BJ (cell line): ENCODE measurements at regions not wholly inside any gene's neighbourhood (a gene's known extent, or its start where the extent isn't known, plus 50 kb on each side); places are given as distances from the start of the nearest gene placed in this dataset.
A peak's percentile ranks its signal among the peaks of the same experiment; 100 is the strongest.

Experiments used
- CTCF ChIA-PET: fragments of 350-600 bp; formaldehyde crosslinking; extraction: SDS; loops from one replicate; lab custom pipeline; 2021; ENCODE audit warnings: antibody characterized with exemption, inconsistent platforms; lab: Yijun Ruan, JAX
- POLR2A ChIA-PET: fragments of 300-600 bp; sonication (Branson Sonifier 250); formaldehyde crosslinking; extraction: SDS; loops from one replicate; lab custom pipeline; 2021; ENCODE audit warnings: antibody characterized with exemption; lab: Charles Lee
- DNase-seq: peaks from one replicate; pipeline ENCODE4 v3.0.0-alpha.2; 2011; ENCODE audit warnings: low read depth
- H3K27me3 ChIP-seq: 2 replicates; pipeline ENCODE4 v1.6.0; 2011; ENCODE audit warnings: low read length; ENCODE audit not compliant: control insufficient read depth, insufficient read depth
- H3K36me3 ChIP-seq: 2 replicates; pipeline ENCODE4 v1.5.1; 2011; ENCODE audit warnings: low read length; ENCODE audit not compliant: control insufficient read depth, insufficient read depth
- H3K4me3 ChIP-seq: 2 replicates; pipeline ENCODE4 v1.5.1; 2011; ENCODE audit warnings: low read depth, mild to moderate bottlenecking, control low read depth, low read length
- CTCF ChIP-seq: IDR thresholded peaks from 2 replicates; pipeline ENCODE4 v1.5.1; 2011; ENCODE audit warnings: low read depth, mild to moderate bottlenecking, control low read depth, inconsistent platforms, low read length, moderate library complexity; ENCODE audit not compliant: insufficient read depth

- TF ChIP-seq CTCF, result no peak
- H3K4me3 ChIP-seq, result no peak overlapping the region
- CTCF ChIA-PET, result interaction anchor here (1.8 kb wide), 1 partner anchor 10 kb away, joined by 4 read pairs; no protein-coding TSS in a partner anchor
- no peaks in the 10 kb centered on the region for H3K36me3 ChIP-seq
- H3K27me3 ChIP-seq, result no peaks in the 10 kb centered on the region
- POLR2A ChIA-PET, result no interaction called here
- peak; percentile 58 for DNase-seq
These were observed 243.4 kb upstream of the POU2AF2 start for GRCh38 chr11:111001986-111002611.

- no peak for TF ChIP-seq CTCF
- no peaks in the 10 kb centered on the region for H3K36me3 ChIP-seq
- ChIA-PET CTCF (interaction anchor here (1.8 kb wide), 1 partner anchor 9 kb away, joined by 4 read pairs; no protein-coding TSS in a partner anchor), POLR2A (no interaction called here)
- H3K27me3 ChIP-seq, result no peaks in the 10 kb centered on the region
- peak; percentile 36 for DNase-seq
- H3K4me3 ChIP-seq, result no peak overlapping the region
These were observed 244.5 kb upstream of the POU2AF2 start for GRCh38 chr11:111001081-111001430.

- no peak overlapping the region for H3K4me3 ChIP-seq
- POLR2A ChIA-PET, result no interaction called here
- no peaks in the 10 kb centered on the region for H3K27me3 ChIP-seq
- no peak for DNase-seq
- no peaks in the 10 kb centered on the region for H3K36me3 ChIP-seq
- no peak for TF ChIP-seq CTCF
- CTCF ChIA-PET, result interaction anchor here (1.8 kb wide), 1 partner anchor 9 kb away, joined by 4 read pairs; no protein-coding TSS in a partner anchor
These were observed 245.0 kb upstream of the POU2AF2 start for GRCh38 chr11:111000400-111001080.

GRCh38 chr11:110992481-110992880 is 253.0 kb upstream of the POU2AF2 start:
- H3K36me3 ChIP-seq, result no peaks in the 10 kb centered on the region
- H3K4me3 ChIP-seq, result no peak overlapping the region
- TF ChIP-seq CTCF, result no peak
- DNase-seq, result no peak
- CTCF ChIA-PET, result interaction anchor here (1.3 kb wide), 1 partner anchor 8 kb away, joined by 4 read pairs; no protein-coding TSS in a partner anchor
- no peaks in the 10 kb centered on the region for H3K27me3 ChIP-seq
- POLR2A ChIA-PET, result no interaction called here

- CTCF ChIA-PET, result interaction anchor here (0.9 to 1.5 kb wide), 3 partner anchors 9 to 239 kb away, joined by 3 to 4 read pairs (median 4); no protein-coding TSS in a partner anchor
- H3K27me3 ChIP-seq, result no peaks in the 10 kb centered on the region
- peak; percentile 73 for DNase-seq
- no peaks in the 10 kb centered on the region for H3K36me3 ChIP-seq
- no peak overlapping the region for H3K4me3 ChIP-seq
- POLR2A ChIA-PET, result interaction anchor here (0.7 kb wide), 1 partner anchor 68 kb away, joined by 3 read pairs; no protein-coding TSS in a partner anchor
- no peak for TF ChIP-seq CTCF
These were observed 253.7 kb upstream of the POU2AF2 start for GRCh38 chr11:110991661-110992355.
